AG04450 (cell line): ENCODE measurements at regions not wholly inside any gene's neighbourhood (a gene's known extent, or its start where the extent isn't known, plus 50 kb on each side); places are given as distances from the start of the nearest gene placed in this dataset.
"Not testable (repeated sequence)": the region's sequence is repeated elsewhere in the genome, so short reads cannot be mapped to it uniquely, and the experiment has no call there.

Experiments used
- CTCF ChIA-PET: fragments of 300-600, 350-600 bp; formaldehyde crosslinking; extraction: SDS; loops from one replicate; lab custom pipeline; 2022; ENCODE audit warnings: antibody characterized with exemption, inconsistent platforms; lab: Charles Lee
- POLR2A ChIA-PET: fragments of 350-600 bp; formaldehyde crosslinking; extraction: SDS; loops from one replicate; lab custom pipeline; 2021; ENCODE audit warnings: antibody characterized with exemption, inconsistent platforms; lab: Yijun Ruan, JAX
- DNase-seq: peaks from one replicate; pipeline ENCODE4 v3.0.0-alpha.2; 2011; ENCODE audit warnings: low read depth, low spot score
- H3K27ac ChIP-seq: one replicate; pipeline ENCODE4 v1.5.1; 2012; ENCODE audit warnings: low read depth, low read length, control low read depth
- H3K27me3 ChIP-seq: one replicate; pipeline ENCODE4 v1.6.0; 2012; ENCODE audit warnings: low read length; ENCODE audit not compliant: control insufficient read depth, insufficient read depth
- H3K4me3 ChIP-seq: 2 replicates; pipeline ENCODE4 v1.5.1; 2011; ENCODE audit warnings: mild to moderate bottlenecking, low read depth, low read length, control low read depth
- H3K9me3 ChIP-seq: 2 replicates; pipeline ENCODE4 v1.5.1; 2012; ENCODE audit warnings: low read length; ENCODE audit not compliant: control insufficient read depth, insufficient read depth
- TF ChIP-seq, protein P1 (sequence below): IDR thresholded peaks from 2 replicates; pipeline ENCODE4 v1.5.1; 2011; ENCODE audit warnings: low read depth, low read length, control low read depth, inconsistent platforms

DNA sequence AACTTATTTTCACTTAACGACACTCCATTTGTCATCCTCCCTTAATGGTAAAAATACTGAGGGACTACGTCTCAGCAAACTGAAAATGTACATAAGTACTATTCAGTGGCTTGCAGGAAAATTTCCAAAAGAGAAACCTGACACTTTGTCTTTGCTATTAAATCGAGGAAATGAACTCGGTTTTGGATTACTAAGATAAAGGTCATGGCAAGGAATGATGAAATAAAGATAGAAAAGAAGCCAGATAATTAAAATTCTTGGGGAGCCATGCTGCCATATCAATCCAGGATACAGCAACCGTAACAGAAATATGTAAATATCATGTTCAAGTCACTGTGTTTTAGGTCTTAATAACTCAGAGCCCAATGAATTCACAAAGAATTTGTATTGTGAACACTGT, 647.8 kb downstream of the CDH9 start:
- ChIA-PET POLR2A (no interaction called here), CTCF (no interaction called here)
- no peak overlapping the region for H3K4me3 ChIP-seq
- H3K27me3 ChIP-seq: no peaks in the 10 kb centered on the region
- H3K27ac ChIP-seq: no peak overlapping the region
- DNase-seq: no peak
- TF ChIP-seq, protein P1, sequence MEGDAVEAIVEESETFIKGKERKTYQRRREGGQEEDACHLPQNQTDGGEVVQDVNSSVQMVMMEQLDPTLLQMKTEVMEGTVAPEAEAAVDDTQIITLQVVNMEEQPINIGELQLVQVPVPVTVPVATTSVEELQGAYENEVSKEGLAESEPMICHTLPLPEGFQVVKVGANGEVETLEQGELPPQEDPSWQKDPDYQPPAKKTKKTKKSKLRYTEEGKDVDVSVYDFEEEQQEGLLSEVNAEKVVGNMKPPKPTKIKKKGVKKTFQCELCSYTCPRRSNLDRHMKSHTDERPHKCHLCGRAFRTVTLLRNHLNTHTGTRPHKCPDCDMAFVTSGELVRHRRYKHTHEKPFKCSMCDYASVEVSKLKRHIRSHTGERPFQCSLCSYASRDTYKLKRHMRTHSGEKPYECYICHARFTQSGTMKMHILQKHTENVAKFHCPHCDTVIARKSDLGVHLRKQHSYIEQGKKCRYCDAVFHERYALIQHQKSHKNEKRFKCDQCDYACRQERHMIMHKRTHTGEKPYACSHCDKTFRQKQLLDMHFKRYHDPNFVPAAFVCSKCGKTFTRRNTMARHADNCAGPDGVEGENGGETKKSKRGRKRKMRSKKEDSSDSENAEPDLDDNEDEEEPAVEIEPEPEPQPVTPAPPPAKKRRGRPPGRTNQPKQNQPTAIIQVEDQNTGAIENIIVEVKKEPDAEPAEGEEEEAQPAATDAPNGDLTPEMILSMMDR: no peak
- peaks cover 10% of the 10 kb centered on the region; the same call in 1 of the 2 replicates for H3K9me3 ChIP-seq

DNA sequence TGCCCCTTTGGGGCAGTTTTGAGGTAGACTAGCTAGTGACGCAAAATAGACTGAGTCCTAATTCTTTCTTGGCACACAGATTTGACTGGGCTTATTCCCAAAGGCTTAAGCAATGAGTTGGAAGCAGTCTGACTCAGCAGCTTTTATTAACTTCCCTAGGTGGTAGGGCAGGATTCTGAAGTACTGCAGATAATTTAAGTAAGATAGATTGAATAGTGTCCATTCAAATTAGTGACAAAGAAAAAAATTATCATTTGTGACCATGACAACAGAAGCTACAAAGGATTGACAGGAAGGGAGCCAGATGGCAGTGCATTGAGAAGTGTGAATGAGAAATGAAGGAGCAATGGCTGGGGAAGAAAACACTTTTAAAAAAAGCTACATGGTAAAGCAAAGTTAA, 649.4 kb downstream of the CDH9 start:
- ChIA-PET CTCF (no interaction called here), POLR2A (no interaction called here)
- DNase-seq: no peak
- TF ChIP-seq, protein P1: no peak
- H3K4me3 ChIP-seq: no peak overlapping the region
- H3K27me3 ChIP-seq: no peaks in the 10 kb centered on the region
- H3K27ac ChIP-seq: no peak overlapping the region
- H3K9me3 ChIP-seq: peaks cover 6% of the 10 kb centered on the region; the same call in 1 of the 2 replicates

DNA sequence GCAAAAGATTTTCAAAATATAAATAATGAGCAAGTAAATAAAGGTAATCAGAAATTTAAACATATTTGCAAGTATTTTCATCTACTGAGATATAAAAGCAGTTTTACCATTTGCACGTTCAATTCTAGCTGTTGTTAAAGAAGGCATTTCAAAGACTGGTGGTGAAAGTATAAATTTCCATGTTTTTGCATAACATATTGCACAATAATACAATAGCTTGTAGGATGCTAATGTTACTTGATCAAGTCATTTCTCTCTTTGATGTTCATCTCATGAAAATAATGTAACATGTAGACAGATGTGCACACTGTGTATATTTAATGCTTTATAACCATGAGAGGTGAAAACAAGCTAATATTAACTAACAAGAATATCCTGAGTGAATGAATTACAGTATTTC, 651.9 kb downstream of the CDH9 start:
- TF ChIP-seq, protein P1: no peak
- no peak for DNase-seq
- ChIA-PET POLR2A (no interaction called here), CTCF (no interaction called here)
- no peak overlapping the region for H3K27ac ChIP-seq
- no peak overlapping the region for H3K4me3 ChIP-seq
- H3K27me3 ChIP-seq: no peaks in the 10 kb centered on the region
- peaks cover 8% of the 10 kb centered on the region; the same call in 1 of the 2 replicates for H3K9me3 ChIP-seq

DNA sequence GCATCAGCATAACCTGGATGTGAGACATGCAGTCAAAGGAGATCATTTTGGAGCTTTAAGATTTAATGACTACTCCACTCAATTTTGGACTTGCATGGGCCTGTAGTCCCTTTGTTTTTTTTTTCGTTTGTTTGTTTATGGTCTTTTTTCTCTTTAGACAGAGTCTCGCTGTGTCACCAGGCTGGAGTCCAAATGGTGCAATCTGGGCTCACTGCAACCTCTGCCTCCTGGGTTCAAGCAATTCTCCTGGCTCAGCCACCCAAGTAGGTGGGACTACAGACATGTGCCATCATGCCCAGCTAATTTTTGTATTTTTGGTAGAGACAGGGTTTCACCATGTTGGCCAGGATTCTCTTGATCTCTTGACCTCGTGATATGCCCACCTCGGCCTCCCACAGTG, 673.8 kb downstream of the CDH9 start:
- CTCF ChIA-PET, DNase-seq, H3K27me3 ChIP-seq, H3K4me3 ChIP-seq, POLR2A ChIA-PET, H3K27ac ChIP-seq: not testable (repeated sequence)
- peaks cover 28% of the 10 kb centered on the region for H3K9me3 ChIP-seq

DNA sequence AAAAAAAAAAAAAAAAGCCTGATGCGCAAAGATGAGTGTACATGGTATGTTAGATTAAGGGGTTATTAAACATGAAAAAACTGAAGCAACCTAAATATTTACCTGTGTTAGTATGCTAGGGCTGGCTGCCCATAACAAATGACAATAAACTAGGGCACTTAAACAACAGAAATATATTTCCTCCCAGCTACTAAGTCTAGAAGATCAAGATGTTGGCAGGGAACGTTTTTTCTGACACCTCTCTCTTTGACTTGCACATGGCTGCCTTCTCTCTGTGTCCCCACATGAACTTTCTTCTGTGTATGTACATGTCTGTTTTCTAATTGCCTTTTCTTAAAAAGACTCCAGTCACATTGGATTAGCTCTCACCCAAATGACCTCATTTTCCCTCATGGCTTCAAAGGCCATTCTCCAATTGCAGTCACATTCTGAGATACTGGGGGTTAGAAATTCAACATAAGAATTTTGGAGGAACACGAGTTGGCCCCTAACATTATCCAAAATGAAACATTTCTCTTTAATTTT, 694.5 kb downstream of the CDH9 start:
- ChIA-PET CTCF (no interaction called here), POLR2A (no interaction called here)
- no peaks in the 10 kb centered on the region; the same call in 1 of the 2 replicates for H3K9me3 ChIP-seq
- H3K27ac ChIP-seq: no peak overlapping the region
- no peaks in the 10 kb centered on the region for H3K27me3 ChIP-seq
- no peak overlapping the region for H3K4me3 ChIP-seq
- TF ChIP-seq, protein P1: no peak
- DNase-seq: no peak
